Parathyroid adenoma (tissue), 2 donors: ENCODE measurements at regions not wholly inside any gene's neighbourhood (a gene's known extent, or its start where the extent isn't known, plus 50 kb on each side); places are given as distances from the start of the nearest gene placed in this dataset.

Experiments used
- H2AFZ ChIP-seq: fragments of 300-600 bp; sonication (generic); one replicate; pipeline ENCODE4 v1.7.0; 2017; ENCODE audit warnings: antibody characterized with exemption, mild to moderate bottlenecking
- H3K27ac ChIP-seq: fragments of 300-600 bp; sonication (generic); one replicate; pipeline ENCODE4 v1.7.0; 2017
- H3K27me3 ChIP-seq: fragments of 300-600 bp; sonication (generic); one replicate; pipeline ENCODE4 v1.7.0; 2017; ENCODE audit warnings: low read length; ENCODE audit not compliant: control insufficient read depth, insufficient read depth
- H3K36me3 ChIP-seq: fragments of 300-600 bp; sonication (generic); one replicate; pipeline ENCODE4 v1.7.0; 2017; ENCODE audit warnings: low read length; ENCODE audit not compliant: control insufficient read depth, insufficient read depth
- H3K4me1 ChIP-seq: fragments of 300-600 bp; sonication (generic); one replicate; pipeline ENCODE4 v1.7.0; 2017; ENCODE audit warnings: control low read depth
- H3K4me2 ChIP-seq: fragments of 300-600 bp; sonication (generic); one replicate; pipeline ENCODE4 v1.7.0; 2017; ENCODE audit warnings: low read length
- H3K4me3 ChIP-seq: fragments of 300-600 bp; sonication (generic); one replicate; pipeline ENCODE4 v1.7.0; 2017; ENCODE audit warnings: low read depth, low read length
- H3K79me2 ChIP-seq: fragments of 300-600 bp; sonication (generic); one replicate; pipeline ENCODE4 v1.7.0; 2017; ENCODE audit warnings: control low read depth
- H3K9ac ChIP-seq: fragments of 300-600 bp; sonication (generic); one replicate; pipeline ENCODE4 v1.7.0; 2017; ENCODE audit warnings: mild to moderate bottlenecking
- H3K9me3 ChIP-seq: fragments of 300-600 bp; sonication (generic); one replicate; pipeline ENCODE4 v1.7.0; 2017; ENCODE audit warnings: low read length; ENCODE audit not compliant: control insufficient read depth
- TF ChIP-seq, protein P1 (sequence below): fragments of 300-600 bp; sonication (generic); IDR thresholded peaks from one replicate; pipeline ENCODE4 v1.7.0; 2017; ENCODE audit warnings: antibody characterized with exemption, mild to moderate bottlenecking
- donor health status: primary hyperparathyroidism.

DNA sequence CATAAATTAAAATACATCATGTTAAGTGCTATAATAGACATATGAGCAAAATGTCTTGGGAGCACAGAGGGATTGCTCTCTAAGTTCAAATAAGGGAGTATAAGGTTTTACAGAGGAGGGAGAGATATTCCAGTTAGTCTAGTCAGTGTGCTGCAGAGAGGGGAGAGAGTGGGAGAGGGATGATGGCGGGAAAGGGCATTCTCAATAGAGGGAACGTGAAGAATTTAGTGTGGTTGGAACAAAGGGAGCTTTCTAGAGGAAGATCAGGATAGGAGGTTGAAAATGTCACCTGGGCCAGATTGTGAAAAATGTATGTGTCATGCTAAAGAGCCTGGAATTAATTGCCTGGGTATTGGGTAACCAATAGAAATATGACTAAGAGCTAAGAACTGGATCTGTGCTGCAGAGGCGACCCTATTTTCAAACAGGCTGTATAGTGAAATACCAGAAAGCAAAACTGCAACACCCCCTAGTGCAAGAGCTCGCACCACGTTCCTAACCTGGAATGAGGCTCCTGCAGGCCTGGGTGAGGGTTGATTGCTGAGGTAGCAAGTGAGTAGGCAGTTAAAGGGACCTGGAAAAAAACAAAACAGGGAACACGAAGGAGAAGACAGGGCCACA, 791.8 kb upstream of the C9orf72 start:
- H3K27me3 ChIP-seq = no peaks in the 10 kb centered on the region
- no peak overlapping the region for H3K4me2 ChIP-seq

DNA sequence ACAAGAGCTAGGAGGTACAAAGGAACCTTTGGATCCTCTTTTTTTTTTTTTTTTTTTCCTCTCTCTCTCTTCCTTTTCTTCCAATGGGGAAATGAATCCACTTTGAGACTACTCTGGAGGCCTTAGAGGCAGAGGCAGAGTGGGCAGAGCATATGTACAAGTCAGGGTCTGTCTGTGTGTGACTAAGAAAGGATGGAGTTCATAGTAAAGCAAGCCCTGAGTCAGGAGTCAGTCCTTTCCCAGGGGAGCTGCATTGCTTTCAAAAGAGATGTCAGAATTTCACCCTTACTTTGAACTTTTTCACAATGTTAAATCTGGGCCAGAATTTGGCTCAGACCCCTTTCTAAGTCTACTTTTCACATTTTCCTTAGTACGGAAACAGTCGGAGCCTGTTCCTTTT, 792.4 kb upstream of the C9orf72 start:
- no peaks in the 10 kb centered on the region for H3K27me3 ChIP-seq
- H3K36me3 ChIP-seq = no peaks in the 10 kb centered on the region
- no peak overlapping the region for H3K4me2 ChIP-seq
- H2AFZ ChIP-seq = no peak overlapping the region
- H3K9ac ChIP-seq = no peak overlapping the region
- no peaks in the 10 kb centered on the region for H3K79me2 ChIP-seq
- H3K9me3 ChIP-seq = no peaks in the 10 kb centered on the region
- TF ChIP-seq, protein P1, sequence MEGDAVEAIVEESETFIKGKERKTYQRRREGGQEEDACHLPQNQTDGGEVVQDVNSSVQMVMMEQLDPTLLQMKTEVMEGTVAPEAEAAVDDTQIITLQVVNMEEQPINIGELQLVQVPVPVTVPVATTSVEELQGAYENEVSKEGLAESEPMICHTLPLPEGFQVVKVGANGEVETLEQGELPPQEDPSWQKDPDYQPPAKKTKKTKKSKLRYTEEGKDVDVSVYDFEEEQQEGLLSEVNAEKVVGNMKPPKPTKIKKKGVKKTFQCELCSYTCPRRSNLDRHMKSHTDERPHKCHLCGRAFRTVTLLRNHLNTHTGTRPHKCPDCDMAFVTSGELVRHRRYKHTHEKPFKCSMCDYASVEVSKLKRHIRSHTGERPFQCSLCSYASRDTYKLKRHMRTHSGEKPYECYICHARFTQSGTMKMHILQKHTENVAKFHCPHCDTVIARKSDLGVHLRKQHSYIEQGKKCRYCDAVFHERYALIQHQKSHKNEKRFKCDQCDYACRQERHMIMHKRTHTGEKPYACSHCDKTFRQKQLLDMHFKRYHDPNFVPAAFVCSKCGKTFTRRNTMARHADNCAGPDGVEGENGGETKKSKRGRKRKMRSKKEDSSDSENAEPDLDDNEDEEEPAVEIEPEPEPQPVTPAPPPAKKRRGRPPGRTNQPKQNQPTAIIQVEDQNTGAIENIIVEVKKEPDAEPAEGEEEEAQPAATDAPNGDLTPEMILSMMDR = no peak
- no peak overlapping the region for H3K27ac ChIP-seq
- H3K4me1 ChIP-seq = no peaks in the 10 kb centered on the region
- no peak overlapping the region for H3K4me3 ChIP-seq

More for the DNA sequence above, 791.8 kb upstream of the C9orf72 start:
- H3K4me3 ChIP-seq = no peak overlapping the region
- H3K79me2 ChIP-seq = no peaks in the 10 kb centered on the region
- no peak overlapping the region for H2AFZ ChIP-seq
- no peaks in the 10 kb centered on the region for H3K4me1 ChIP-seq
- H3K9ac ChIP-seq = no peak overlapping the region
- TF ChIP-seq, protein P1 = no peak
- no peak overlapping the region for H3K27ac ChIP-seq
- H3K36me3 ChIP-seq = no peaks in the 10 kb centered on the region
- H3K9me3 ChIP-seq = no peaks in the 10 kb centered on the region

GRCh38 chr9:28378231-28378630, 805.0 kb upstream of the C9orf72 start:
- TF ChIP-seq, protein P1 = no peak

GRCh38 chr9:28379082-28379481, 805.8 kb upstream of the C9orf72 start:
- no peaks in the 10 kb centered on the region for H3K27me3 ChIP-seq
- no peaks in the 10 kb centered on the region for H3K9me3 ChIP-seq

More at GRCh38 chr9:28378231-28378630, 805.0 kb upstream of the C9orf72 start:
- no peak overlapping the region for H3K27ac ChIP-seq
- H3K79me2 ChIP-seq = no peaks in the 10 kb centered on the region
- H3K4me1 ChIP-seq = no peaks in the 10 kb centered on the region
- H2AFZ ChIP-seq = no peak overlapping the region
- no peak overlapping the region for H3K9ac ChIP-seq
- no peaks in the 10 kb centered on the region for H3K27me3 ChIP-seq
- H3K4me2 ChIP-seq = no peak overlapping the region
- no peaks in the 10 kb centered on the region for H3K36me3 ChIP-seq
- no peak overlapping the region for H3K4me3 ChIP-seq
- no peaks in the 10 kb centered on the region for H3K9me3 ChIP-seq

More at GRCh38 chr9:28379082-28379481, 805.8 kb upstream of the C9orf72 start:
- Histone ChIP-seq H3K4me3 (no peak overlapping the region), H3K36me3 (no peaks in the 10 kb centered on the region), H3K27ac (no peak overlapping the region), H3K4me2 (no peak overlapping the region), H2AFZ (no peak overlapping the region), H3K4me1 (no peaks in the 10 kb centered on the region), H3K9ac (no peak overlapping the region), H3K79me2 (no peaks in the 10 kb centered on the region)
- TF ChIP-seq, protein P1 = no peak
